ENCODE measurements at regions not wholly inside any gene's neighbourhood (a gene's known extent, or its start where the extent isn't known, plus 50 kb on each side); places are given as distances from the start of the nearest gene placed in this dataset.
A peak's percentile ranks its signal among the peaks of the same experiment; 100 is the strongest.

DNA sequence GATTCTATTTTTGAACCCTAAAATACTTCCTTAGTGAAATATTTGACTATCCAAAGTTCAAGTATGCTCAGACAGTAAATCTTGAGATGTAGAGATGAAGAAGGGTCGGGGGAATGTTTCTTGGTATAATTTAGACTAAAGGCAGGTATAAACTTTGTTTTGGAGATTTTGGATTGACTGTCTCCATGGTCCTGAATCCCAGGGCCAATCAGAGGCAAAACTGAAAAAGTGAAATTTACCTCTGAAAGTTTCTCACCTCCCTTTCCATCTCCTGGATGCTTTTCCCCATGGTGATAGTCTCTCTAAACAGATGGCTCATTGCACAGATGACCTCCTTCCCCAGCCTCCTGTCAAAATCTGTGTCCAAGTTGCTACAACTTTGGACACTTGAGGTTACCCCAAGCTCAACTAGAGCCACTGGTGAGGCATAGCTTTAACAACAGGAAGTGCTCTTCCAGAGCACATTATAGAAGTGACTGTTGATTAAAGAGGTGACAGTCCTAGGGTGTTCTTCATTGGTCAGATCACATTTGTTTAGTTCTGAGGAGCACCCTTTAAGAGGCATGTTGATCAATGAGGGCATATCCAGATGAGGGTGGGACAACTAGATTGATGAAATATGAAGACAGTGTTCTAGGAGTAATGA is 128.4 kb downstream of the AKAP11 start:
- H3K9me3 ChIP-seq (ENCODE audit: low read depth): no peaks in the 10 kb centered on the region
- TF ChIP-seq CTCF (IDR thresholded peaks at IDR 0.05; ENCODE audit: low read depth, low read length): no peak
- no peaks in the 10 kb centered on the region for H3K27me3 ChIP-seq
- no peak overlapping the region for H3K4me3 ChIP-seq
- no peak for DNase-seq (ENCODE audit: low read depth in 1 of 2, low spot score in 1 of 2)
- peaks cover 18% of the 10 kb centered on the region for H3K4me1 ChIP-seq (ENCODE audit: low read depth)
- H3K27ac ChIP-seq: no peak overlapping the region
- no peaks in the 10 kb centered on the region for H3K36me3 ChIP-seq

GRCh38 chr13:42401376-42401775 is 129.4 kb downstream of the AKAP11 start:
- Histone ChIP-seq H3K36me3 (no peaks in the 10 kb centered on the region), H3K27me3 (no peaks in the 10 kb centered on the region), H3K4me3 (no peak overlapping the region), H3K9me3 (ENCODE audit: low read depth) (no peaks in the 10 kb centered on the region), H3K27ac (no peak overlapping the region), H3K4me1 (ENCODE audit: low read depth) (peaks cover 18% of the 10 kb centered on the region)
- no peak for DNase-seq (ENCODE audit: low read depth in 1 of 2, low spot score in 1 of 2)
- TF ChIP-seq CTCF (IDR thresholded peaks at IDR 0.05; ENCODE audit: low read depth, low read length): no peak

GRCh38 chr13:42405665-42406390 is 133.9 kb downstream of the AKAP11 start:
- H3K27ac ChIP-seq: no peak overlapping the region
- TF ChIP-seq CTCF (IDR thresholded peaks at IDR 0.05; ENCODE audit: low read depth, low read length): no peak
- H3K9me3 ChIP-seq (ENCODE audit: low read depth): no peaks in the 10 kb centered on the region
- no peaks in the 10 kb centered on the region for H3K27me3 ChIP-seq
- H3K36me3 ChIP-seq: no peaks in the 10 kb centered on the region
- H3K4me3 ChIP-seq: no peak overlapping the region
- H3K4me1 ChIP-seq (ENCODE audit: low read depth): peaks cover 15% of the 10 kb centered on the region
- peak in 1 of 2 donors; percentile 21 for DNase-seq (ENCODE audit: low read depth in 1 of 2, low spot score in 1 of 2)

DNA sequence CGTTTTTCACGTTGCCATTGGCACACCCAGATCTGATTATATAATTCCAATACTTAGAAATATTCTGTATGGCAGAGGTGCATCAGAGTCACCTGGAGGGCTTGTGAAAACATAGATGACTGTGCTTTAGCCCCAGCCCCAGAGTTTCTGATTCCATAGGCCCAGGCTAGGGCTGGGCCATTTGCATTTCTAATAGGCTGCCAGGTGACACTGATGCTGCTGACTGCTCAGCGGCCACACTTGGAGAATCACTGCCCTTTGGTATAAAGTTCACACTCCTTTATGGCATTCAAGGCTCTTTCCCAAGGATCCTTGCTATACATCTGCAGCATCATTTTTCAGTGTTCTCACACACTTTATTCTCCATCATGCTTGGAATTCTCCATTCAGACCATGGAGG is 137.1 kb downstream of the AKAP11 start:
- TF ChIP-seq CTCF (IDR thresholded peaks at IDR 0.05; ENCODE audit: low read depth, low read length): no peak
- H3K4me1 ChIP-seq (ENCODE audit: low read depth): no peaks in the 10 kb centered on the region
- H3K36me3 ChIP-seq: no peaks in the 10 kb centered on the region
- no peak overlapping the region for H3K4me3 ChIP-seq
- no peak for DNase-seq (ENCODE audit: low read depth in 1 of 2, low spot score in 1 of 2)
- no peak overlapping the region for H3K27ac ChIP-seq
- no peaks in the 10 kb centered on the region for H3K27me3 ChIP-seq
- H3K9me3 ChIP-seq (ENCODE audit: low read depth): no peaks in the 10 kb centered on the region

DNA sequence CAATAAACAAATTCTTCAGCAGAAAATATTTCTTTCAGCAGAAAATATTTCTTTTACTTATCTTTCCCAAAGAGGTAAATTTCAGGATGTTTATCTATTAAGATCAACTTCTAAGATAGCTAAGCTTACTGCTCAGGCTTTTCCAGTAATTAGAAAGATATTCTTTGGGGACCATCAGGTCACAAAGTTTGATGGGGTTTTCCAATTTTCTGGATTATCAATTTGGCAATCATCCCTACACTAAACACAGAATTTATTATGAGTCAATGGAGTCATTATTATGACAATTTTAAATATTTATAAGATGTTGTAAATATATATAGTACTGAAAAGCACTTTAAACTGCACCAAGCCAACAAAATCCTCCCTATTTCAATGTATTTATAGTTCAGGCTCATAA is 137.6 kb downstream of the AKAP11 start:
- no peak for TF ChIP-seq CTCF (IDR thresholded peaks at IDR 0.05; ENCODE audit: low read depth, low read length)
- H3K4me3 ChIP-seq: no peak overlapping the region
- DNase-seq (ENCODE audit: low read depth in 1 of 2, low spot score in 1 of 2): no peak

More for the DNA sequence above, 137.6 kb downstream of the AKAP11 start:
- Histone ChIP-seq H3K4me1 (ENCODE audit: low read depth) (no peaks in the 10 kb centered on the region), H3K9me3 (ENCODE audit: low read depth) (no peaks in the 10 kb centered on the region), H3K36me3 (no peaks in the 10 kb centered on the region), H3K27me3 (no peaks in the 10 kb centered on the region), H3K27ac (no peak overlapping the region)
